ENCODE measurements at regions not wholly inside any gene's neighbourhood (a gene's known extent, or its start where the extent isn't known, plus 50 kb on each side); places are given as distances from the start of the nearest gene placed in this dataset.

- TF ChIP-seq ATF3 (IDR thresholded peaks at IDR 0.05): no peak
- TF ChIP-seq ZFX (IDR thresholded peaks at IDR 0.05): no peak
- TF ChIP-seq RAD21 (IDR thresholded peaks at IDR 0.05; ENCODE audit: low read depth): no peak
- TF ChIP-seq SRF (IDR thresholded peaks at IDR 0.05; ENCODE audit: low read depth): no peak
These were observed 270.1 kb downstream of the TFCP2L1 start (continued) for GRCh38 chr2:121014876-121015275.

GRCh38 chr2:121015971-121016485, 269.0 kb downstream of the TFCP2L1 start:
- ChIA-PET RAD21 (ENCODE audit: low non-redundant PET in 1 of 2, low total read pairs in 2 of 2, uncharacterized antibody in 2 of 2, unreplicated experiment in 2 of 2) (no interaction called here), CTCF (no interaction called here), POLR2A (no interaction called here)
- BruUV-seq (replicated peaks): no TSS peak
- intact Hi-C loops (cut with micrococcal nuclease): no loop called here
- H3K4me1 ChIP-seq (ENCODE audit: control insufficient read depth in 1 of 2, insufficient read depth in 2 of 2, low read length in 2 of 2): no peaks in the 10 kb centered on the region
- no peaks in the 10 kb centered on the region for H4K20me1 ChIP-seq (ENCODE audit: insufficient read depth)
- H3K4me3 ChIP-seq (replicated peaks in 1 of 2; ENCODE audit: low read depth in 1 of 2, low read length in 2 of 2): no peak overlapping the region
- H3K9ac ChIP-seq (ENCODE audit: low read length): no peak overlapping the region
- H3K27me3 ChIP-seq (ENCODE audit: insufficient read depth, low read length): no peaks in the 10 kb centered on the region
- no peaks in the 10 kb centered on the region for H3K36me3 ChIP-seq (ENCODE audit: control insufficient read depth in 1 of 2, insufficient read depth in 2 of 2, low read length in 2 of 2)
- TF ChIP-seq EZH2phosphoT487 (IDR thresholded peaks at IDR 0.05; ENCODE audit: borderline replicate concordance): no peak
- TF ChIP-seq ATF3 (IDR thresholded peaks at IDR 0.05): no peak
- no peak for TF ChIP-seq SRF (IDR thresholded peaks at IDR 0.05; ENCODE audit: low read depth)
- TF ChIP-seq REST (IDR thresholded peaks at IDR 0.05; ENCODE audit: low read depth): no peak
- TF ChIP-seq EGR1 (IDR thresholded peaks at IDR 0.05; ENCODE audit: low read depth): no peak
- no peak for TF ChIP-seq CTCF (IDR thresholded peaks at IDR 0.05 in 2 of 3, conservative IDR thresholded peaks at IDR 0.05 in 1 of 3; ENCODE audit: borderline replicate concordance in 1 of 3, insufficient read depth in 1 of 3, low read depth in 2 of 3, low read length in 2 of 3)
- TF ChIP-seq MAX (IDR thresholded peaks at IDR 0.05): no peak
- no peak for TF ChIP-seq RAD21 (IDR thresholded peaks at IDR 0.05; ENCODE audit: low read depth)
- TF ChIP-seq ZFX (IDR thresholded peaks at IDR 0.05): no peak
- TF ChIP-seq POLR2AphosphoS5 (IDR thresholded peaks at IDR 0.05; ENCODE audit: low read depth, low read length): no peak
- TF ChIP-seq YY1 (IDR thresholded peaks at IDR 0.05; ENCODE audit: extremely low read depth, insufficient replicate concordance, low read depth, low read length): no peak
- no peak for TF ChIP-seq CBX3 (IDR thresholded peaks at IDR 0.05; ENCODE audit: low read depth)
- TF ChIP-seq FOSL1 (IDR thresholded peaks at IDR 0.05; ENCODE audit: low read depth): no peak
- TF ChIP-seq SIN3A (IDR thresholded peaks at IDR 0.05; ENCODE audit: low read depth): no peak
- TF ChIP-seq ZNF274 (IDR thresholded peaks at IDR 0.05; ENCODE audit: low read depth, low read length): no peak
- no peak for TF ChIP-seq CEBPB (IDR thresholded peaks at IDR 0.05; ENCODE audit: low read depth)
- no peak for TF ChIP-seq ELF1 (IDR thresholded peaks at IDR 0.05; ENCODE audit: borderline replicate concordance, low read depth)
- no peak for TF ChIP-seq JUND (IDR thresholded peaks at IDR 0.05)
- TF ChIP-seq EZH2 (IDR thresholded peaks at IDR 0.05): no peak
- DNase-seq (ENCODE audit: low read depth, low spot score): no peak
- H2AFZ ChIP-seq (ENCODE audit: low read depth, low read length, poor library complexity, severe bottlenecking): no peak overlapping the region
- ATAC-seq: no peak
- no peak overlapping the region for H3K4me2 ChIP-seq (ENCODE audit: low read length)
- H3K27ac ChIP-seq (ENCODE audit: low read depth, low read length): no peak overlapping the region
- H3K79me2 ChIP-seq (ENCODE audit: insufficient read depth, low read length): no peaks in the 10 kb centered on the region
- H3K9me3 ChIP-seq (ENCODE audit: control insufficient read depth in 1 of 2, insufficient read depth in 1 of 2, low read depth in 1 of 2, low read length in 2 of 2): no peaks in the 10 kb centered on the region
- H3K9me2 ChIP-seq (ENCODE audit: insufficient read depth): no peaks in the 10 kb centered on the region
